ENCODE measurements at regions not wholly inside any gene's neighbourhood (a gene's known extent, or its start where the extent isn't known, plus 50 kb on each side); places are given as distances from the start of the nearest gene placed in this dataset.

- no peak overlapping the region for H2BK15ac ChIP-seq (ENCODE audit: low read length)
- H2BK20ac ChIP-seq (ENCODE audit: low read length): no peak overlapping the region
- H3K18ac ChIP-seq (ENCODE audit: extremely low read depth, low read length): no peak overlapping the region
- H3K56ac ChIP-seq (replicated peaks; ENCODE audit: insufficient read length, low read depth, low read length): no peak overlapping the region
- H2BK12ac ChIP-seq (ENCODE audit: low read depth, low read length): no peak overlapping the region
- no peaks in the 10 kb centered on the region for H3K36me3 ChIP-seq (ENCODE audit: control insufficient read depth in 2 of 4, insufficient read depth in 4 of 4, low read length in 3 of 4)
- DNase-seq (ENCODE audit: low read depth in 1 of 2, low spot score in 2 of 2): no peak
- ChIA-PET CTCF (ENCODE audit: partially characterized antibody) (interaction anchor here (1.6 kb wide), 1 partner anchor 51 kb away, joined by 3 read pairs; no protein-coding TSS in a partner anchor), POLR2A (ENCODE audit: partially characterized antibody) (no interaction called here)
- H3K27me3 ChIP-seq (replicated peaks in 1 of 4; ENCODE audit: control insufficient read depth in 3 of 4, extremely low read depth in 1 of 4, insufficient read depth in 3 of 4, low read length in 3 of 4): no peaks in the 10 kb centered on the region
- no peaks in the 10 kb centered on the region for H4K20me1 ChIP-seq (replicated peaks in 1 of 2; ENCODE audit: control insufficient read depth in 1 of 2, insufficient read depth in 2 of 2, low read length in 2 of 2)
- no peak for FAIRE-seq
- no peak overlapping the region for H3K4ac ChIP-seq (replicated peaks; ENCODE audit: insufficient read length, low read depth, low read length)
- no peak overlapping the region for H3K4me2 ChIP-seq (ENCODE audit: insufficient read depth in 1 of 2, low read depth in 2 of 2, low read length in 2 of 2)
- no peak overlapping the region for H3K4me3 ChIP-seq (ENCODE audit: extremely low read depth in 1 of 4, insufficient read depth in 2 of 4, low read depth in 3 of 4, low read length in 4 of 4)
- H3K79me2 ChIP-seq (ENCODE audit: control insufficient read depth in 1 of 2, insufficient read depth in 2 of 2, low read length in 2 of 2): no peaks in the 10 kb centered on the region
- no peaks in the 10 kb centered on the region for H3K9me3 ChIP-seq (ENCODE audit: insufficient read depth in 2 of 2, low read depth in 1 of 2, low read length in 1 of 2)
- no peak overlapping the region for H3K14ac ChIP-seq (ENCODE audit: insufficient read length)
- no peak overlapping the region for H2AK5ac ChIP-seq (ENCODE audit: low read depth, low read length)
- no peak overlapping the region for H2BK5ac ChIP-seq (ENCODE audit: low read depth, low read length)
- no peak overlapping the region for H3K23ac ChIP-seq (ENCODE audit: insufficient read length)
- H4K8ac ChIP-seq (ENCODE audit: extremely low read depth, insufficient read depth, low read length): no peak overlapping the region
- no peak overlapping the region for H3K27ac ChIP-seq (ENCODE audit: low read depth, low read length)
- no peaks in the 10 kb centered on the region for H3K79me1 ChIP-seq (ENCODE audit: low read depth, low read length)
- no peaks in the 10 kb centered on the region for H3K4me1 ChIP-seq (replicated peaks in 1 of 4; ENCODE audit: control insufficient read depth in 3 of 4, insufficient read depth in 4 of 4, low read length in 3 of 4)
- no peak overlapping the region for H2BK120ac ChIP-seq (replicated peaks; ENCODE audit: low read depth, low read length)
- no peak overlapping the region for H4K5ac ChIP-seq (ENCODE audit: insufficient read length, low read depth, low read length)
- no peak overlapping the region for H2AFZ ChIP-seq (ENCODE audit: low read length)
- H3K23me2 ChIP-seq (ENCODE audit: low read depth, low read length): no peaks in the 10 kb centered on the region
- H4K91ac ChIP-seq (replicated peaks; ENCODE audit: insufficient read length, low read length): no peak overlapping the region
- H3K9ac ChIP-seq (replicated peaks in 1 of 4; ENCODE audit: extremely low read depth in 1 of 4, low read depth in 3 of 4, low read length in 3 of 4): no peak overlapping the region
- no peak for TF ChIP-seq HDAC2 (IDR thresholded peaks at IDR 0.05; ENCODE audit: borderline replicate concordance in 1 of 2, low read depth in 2 of 2, low read length in 2 of 2)
- no peak for TF ChIP-seq NANOG (IDR thresholded peaks at IDR 0.05; ENCODE audit: insufficient read depth, low read depth, low read length, poor library complexity, severe bottlenecking)
- TF ChIP-seq NRF1 (IDR thresholded peaks at IDR 0.05; ENCODE audit: low read depth, low read length): no peak
- TF ChIP-seq BRCA1 (IDR thresholded peaks at IDR 0.05; ENCODE audit: low read depth, low read length): no peak
- no peak for TF ChIP-seq EZH2 (IDR thresholded peaks at IDR 0.05; ENCODE audit: low read depth, low read length, severe bottlenecking)
- no peak for TF ChIP-seq POLR2A (IDR thresholded peaks at IDR 0.05; ENCODE audit: control extremely low read depth in 1 of 2, low read depth in 2 of 2, low read length in 2 of 2)
- TF ChIP-seq EGR1 (IDR thresholded peaks at IDR 0.05; ENCODE audit: borderline replicate concordance, low read depth, low read length): no peak
- TF ChIP-seq TEAD4 (IDR thresholded peaks at IDR 0.05; ENCODE audit: low read depth, low read length): no peak
- TF ChIP-seq CHD1 (IDR thresholded peaks at IDR 0.05; ENCODE audit: low read depth, low read length): no peak
- no peak for TF ChIP-seq SAP30 (IDR thresholded peaks at IDR 0.05; ENCODE audit: insufficient read depth, insufficient replicate concordance, low read length)
- TF ChIP-seq MAX (IDR thresholded peaks at IDR 0.05): no peak
- TF ChIP-seq SP1 (IDR thresholded peaks at IDR 0.05; ENCODE audit: low read depth, low read length): no peak
- TF ChIP-seq SIX5 (IDR thresholded peaks at IDR 0.05; ENCODE audit: low read depth, low read length): no peak
- TF ChIP-seq GTF2F1 (IDR thresholded peaks at IDR 0.05; ENCODE audit: borderline replicate concordance, low read depth, low read length): no peak
- TF ChIP-seq SRF (IDR thresholded peaks at IDR 0.05; ENCODE audit: low read depth, low read length): no peak
- TF ChIP-seq CBX8 (IDR thresholded peaks at IDR 0.05; ENCODE audit: borderline replicate concordance, low read depth, low read length): no peak
- TF ChIP-seq POLR2AphosphoS5 (IDR thresholded peaks at IDR 0.05; ENCODE audit: low read depth, low read length): no peak
Measured at GRCh38 chr6:120214088-120214499, 864.5 kb upstream of the MAN1A1 start.
